ENCODE measurements at regions not wholly inside any gene's neighbourhood (a gene's known extent, or its start where the extent isn't known, plus 50 kb on each side); places are given as distances from the start of the nearest gene placed in this dataset.

GRCh38 chr17:62870030-62870541, 62.0 kb upstream of the MARCHF10 start:
- TF ChIP-seq POLR2A (IDR thresholded peaks at IDR 0.05; ENCODE audit: low read length) (no peak), GATA1 (IDR thresholded peaks at IDR 0.05; ENCODE audit: low read depth, low read length) (no peak)
- DNase-seq: no peak

- DNase-seq: no peak
- TF ChIP-seq GATA1 (IDR thresholded peaks at IDR 0.05; ENCODE audit: low read depth, low read length) (no peak), POLR2A (IDR thresholded peaks at IDR 0.05; ENCODE audit: low read length) (no peak)
These were observed 60.6 kb upstream of the MARCHF10 start for GRCh38 chr17:62868723-62869122.

- DNase-seq: no peak
- TF ChIP-seq GATA1 (IDR thresholded peaks at IDR 0.05; ENCODE audit: low read depth, low read length): no peak
- no peak for TF ChIP-seq POLR2A (IDR thresholded peaks at IDR 0.05; ENCODE audit: low read length)
These were observed 59.9 kb upstream of the MARCHF10 start for GRCh38 chr17:62868008-62868407.

GRCh38 chr17:62867303-62867702, 59.2 kb upstream of the MARCHF10 start:
- no peak for TF ChIP-seq GATA1 (IDR thresholded peaks at IDR 0.05; ENCODE audit: low read depth, low read length)
- TF ChIP-seq POLR2A (IDR thresholded peaks at IDR 0.05; ENCODE audit: low read length): no peak
- no peak for DNase-seq

- TF ChIP-seq GATA1 (IDR thresholded peaks at IDR 0.05; ENCODE audit: low read depth, low read length) (no peak), POLR2A (IDR thresholded peaks at IDR 0.05; ENCODE audit: low read length) (no peak)
- no peak for DNase-seq
These were observed 58.4 kb upstream of the MARCHF10 start for GRCh38 chr17:62866471-62866870.

- DNase-seq: no peak
- TF ChIP-seq POLR2A (IDR thresholded peaks at IDR 0.05; ENCODE audit: low read length) (no peak), GATA1 (IDR thresholded peaks at IDR 0.05; ENCODE audit: low read depth, low read length) (no peak)
These were observed 57.5 kb upstream of the MARCHF10 start for GRCh38 chr17:62865586-62865985.

- TF ChIP-seq POLR2A (IDR thresholded peaks at IDR 0.05; ENCODE audit: low read length) (no peak), GATA1 (IDR thresholded peaks at IDR 0.05; ENCODE audit: low read depth, low read length) (no peak)
- no peak for DNase-seq
These were observed 54.1 kb upstream of the MARCHF10 start for GRCh38 chr17:62862251-62862650.

GRCh38 chr17:62860962-62861873, 53.1 kb upstream of the MARCHF10 start:
- no peak for TF ChIP-seq POLR2A (IDR thresholded peaks at IDR 0.05; ENCODE audit: low read length)
- no peak for TF ChIP-seq GATA1 (IDR thresholded peaks at IDR 0.05; ENCODE audit: low read depth, low read length)
- no peak for DNase-seq

- TF ChIP-seq POLR2A (IDR thresholded peaks at IDR 0.05; ENCODE audit: low read length) (no peak), GATA1 (IDR thresholded peaks at IDR 0.05; ENCODE audit: low read depth, low read length) (no peak)
- DNase-seq: no peak
These were observed 51.0 kb upstream of the MARCHF10 start for GRCh38 chr17:62859146-62859545.
